ENCODE measurements at regions not wholly inside any gene's neighbourhood (a gene's known extent, or its start where the extent isn't known, plus 50 kb on each side); places are given as distances from the start of the nearest gene placed in this dataset.

DNA sequence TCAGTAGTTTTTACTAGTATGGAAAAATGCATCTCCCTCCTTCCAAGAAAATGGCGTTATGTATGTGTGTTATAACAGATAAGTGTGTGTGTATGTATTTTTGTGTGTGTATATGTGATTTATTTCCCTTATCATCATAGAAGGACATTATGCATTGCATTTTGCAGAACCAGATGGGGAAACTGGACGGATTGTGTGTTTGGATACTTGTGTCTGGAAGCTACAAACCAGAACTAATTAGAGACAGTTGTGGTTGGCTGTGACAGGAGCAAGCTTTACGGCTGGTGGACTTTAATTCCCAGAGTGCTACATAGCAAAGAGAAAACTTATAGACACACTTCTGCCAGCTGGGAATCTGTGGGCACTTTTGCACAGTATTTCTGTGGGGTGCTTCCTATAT is 162.5 kb downstream of the RWDD3 start:
- H3K27me3 ChIP-seq (ENCODE audit: control insufficient read depth, insufficient read depth, low read length), result no peaks in the 10 kb centered on the region
- no peaks in the 10 kb centered on the region for H3K36me3 ChIP-seq (ENCODE audit: control insufficient read depth, insufficient read depth, low read length)
- TF ChIP-seq, protein P1, sequence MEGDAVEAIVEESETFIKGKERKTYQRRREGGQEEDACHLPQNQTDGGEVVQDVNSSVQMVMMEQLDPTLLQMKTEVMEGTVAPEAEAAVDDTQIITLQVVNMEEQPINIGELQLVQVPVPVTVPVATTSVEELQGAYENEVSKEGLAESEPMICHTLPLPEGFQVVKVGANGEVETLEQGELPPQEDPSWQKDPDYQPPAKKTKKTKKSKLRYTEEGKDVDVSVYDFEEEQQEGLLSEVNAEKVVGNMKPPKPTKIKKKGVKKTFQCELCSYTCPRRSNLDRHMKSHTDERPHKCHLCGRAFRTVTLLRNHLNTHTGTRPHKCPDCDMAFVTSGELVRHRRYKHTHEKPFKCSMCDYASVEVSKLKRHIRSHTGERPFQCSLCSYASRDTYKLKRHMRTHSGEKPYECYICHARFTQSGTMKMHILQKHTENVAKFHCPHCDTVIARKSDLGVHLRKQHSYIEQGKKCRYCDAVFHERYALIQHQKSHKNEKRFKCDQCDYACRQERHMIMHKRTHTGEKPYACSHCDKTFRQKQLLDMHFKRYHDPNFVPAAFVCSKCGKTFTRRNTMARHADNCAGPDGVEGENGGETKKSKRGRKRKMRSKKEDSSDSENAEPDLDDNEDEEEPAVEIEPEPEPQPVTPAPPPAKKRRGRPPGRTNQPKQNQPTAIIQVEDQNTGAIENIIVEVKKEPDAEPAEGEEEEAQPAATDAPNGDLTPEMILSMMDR (IDR thresholded peaks at IDR 0.05; ENCODE audit: insufficient read depth, low read length, poor library complexity, severe bottlenecking), result no peak
- no peak overlapping the region for H3K4me3 ChIP-seq (ENCODE audit: low read depth, low read length)
- no peak for DNase-seq (ENCODE audit: low read depth)

DNA sequence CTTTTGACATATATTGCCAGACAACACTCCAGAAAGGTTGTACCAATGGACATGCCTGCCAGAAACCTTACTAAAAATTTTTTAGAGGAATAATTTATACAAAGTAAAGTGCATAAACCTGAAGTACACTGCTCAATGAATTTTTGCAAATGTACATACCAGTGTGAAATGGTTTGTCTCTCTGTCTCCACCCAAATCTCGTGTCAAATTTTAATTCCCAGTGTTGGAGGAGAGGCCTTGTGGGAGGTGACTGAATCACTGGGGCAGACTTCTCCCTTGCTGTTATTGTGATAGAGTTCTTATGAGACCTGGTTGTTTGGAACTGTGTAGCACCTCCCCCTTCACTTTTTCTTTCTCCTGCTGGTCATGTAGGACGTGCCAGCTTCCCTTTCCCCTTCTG is 168.8 kb downstream of the RWDD3 start:
- DNase-seq (ENCODE audit: low read depth), result no peak
- H3K36me3 ChIP-seq (ENCODE audit: control insufficient read depth, insufficient read depth, low read length), result no peaks in the 10 kb centered on the region
- H3K4me3 ChIP-seq (ENCODE audit: low read depth, low read length), result no peak overlapping the region
- H3K27me3 ChIP-seq (ENCODE audit: control insufficient read depth, insufficient read depth, low read length), result peaks cover 2% of the 10 kb centered on the region
- TF ChIP-seq, protein P1 (IDR thresholded peaks at IDR 0.05; ENCODE audit: insufficient read depth, low read length, poor library complexity, severe bottlenecking), result no peak

- no peaks in the 10 kb centered on the region for H3K36me3 ChIP-seq (ENCODE audit: control insufficient read depth, insufficient read depth, low read length)
Observed at GRCh38 chr1:95406279-95406678, 172.3 kb downstream of the RWDD3 start.

DNA sequence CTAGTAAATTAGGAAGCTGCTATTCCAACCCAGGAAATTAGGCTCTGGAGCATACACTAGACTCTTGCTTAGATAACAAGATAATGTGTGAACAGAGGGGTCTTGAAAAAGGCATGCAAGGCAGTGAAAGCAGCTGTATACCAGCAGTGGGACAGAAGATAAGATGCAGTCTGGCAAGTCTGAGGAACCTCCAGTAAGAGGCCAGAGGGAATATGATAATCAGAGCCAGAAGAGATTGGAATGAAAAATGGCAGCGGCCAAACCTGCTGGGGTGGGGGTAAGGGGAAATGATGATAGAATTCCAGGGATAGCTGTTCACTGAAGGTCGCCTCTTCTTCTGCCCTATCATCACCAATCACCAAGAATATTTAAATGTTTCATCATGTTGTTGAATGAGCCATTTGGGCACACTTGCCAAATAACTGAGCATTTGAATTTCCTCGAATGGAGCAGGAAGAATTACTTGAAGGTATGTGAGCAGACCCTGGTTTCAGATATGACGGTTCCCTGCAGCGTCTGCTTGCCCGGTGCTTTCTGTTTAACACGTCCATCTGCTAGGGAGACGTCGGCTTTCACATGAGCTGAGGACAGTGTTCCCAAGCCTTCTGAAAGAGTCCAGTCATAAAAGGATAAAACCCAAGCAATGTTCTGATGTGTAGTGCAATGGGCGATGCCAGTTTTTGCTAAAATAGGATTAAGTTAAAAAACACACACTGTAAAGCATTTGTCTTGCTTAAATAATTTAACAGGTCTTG is 173.3 kb downstream of the RWDD3 start:
- Histone ChIP-seq H3K4me3 (ENCODE audit: low read depth, low read length) (no peak overlapping the region), H3K36me3 (ENCODE audit: control insufficient read depth, insufficient read depth, low read length) (no peaks in the 10 kb centered on the region), H3K27me3 (ENCODE audit: control insufficient read depth, insufficient read depth, low read length) (peaks cover 4% of the 10 kb centered on the region)
- TF ChIP-seq, protein P1 (IDR thresholded peaks at IDR 0.05; ENCODE audit: insufficient read depth, low read length, poor library complexity, severe bottlenecking), result no peak
- DNase-seq (ENCODE audit: low read depth), result no peak

More at GRCh38 chr1:95406279-95406678, 172.3 kb downstream of the RWDD3 start:
- Histone ChIP-seq H3K4me3 (ENCODE audit: low read depth, low read length) (no peak overlapping the region), H3K27me3 (ENCODE audit: control insufficient read depth, insufficient read depth, low read length) (peaks cover 4% of the 10 kb centered on the region)
- TF ChIP-seq, protein P1 (IDR thresholded peaks at IDR 0.05; ENCODE audit: insufficient read depth, low read length, poor library complexity, severe bottlenecking), result no peak
- DNase-seq (ENCODE audit: low read depth), result no peak

- no peak for DNase-seq (ENCODE audit: low read depth)
- Histone ChIP-seq H3K4me3 (ENCODE audit: low read depth, low read length) (no peak overlapping the region), H3K27me3 (ENCODE audit: control insufficient read depth, insufficient read depth, low read length) (peaks cover 4% of the 10 kb centered on the region), H3K36me3 (ENCODE audit: control insufficient read depth, insufficient read depth, low read length) (no peaks in the 10 kb centered on the region)
- TF ChIP-seq, protein P1 (IDR thresholded peaks at IDR 0.05; ENCODE audit: insufficient read depth, low read length, poor library complexity, severe bottlenecking), result no peak
Observed at GRCh38 chr1:95407886-95408291, 173.9 kb downstream of the RWDD3 start.
